HG03060 (cell line): ENCODE measurements at regions not wholly inside any gene's neighbourhood (a gene's known extent, or its start where the extent isn't known, plus 50 kb on each side); places are given as distances from the start of the nearest gene placed in this dataset.
"Not testable (repeated sequence)": the region's sequence is repeated elsewhere in the genome, so short reads cannot be mapped to it uniquely, and the experiment has no call there.

Experiments
- ATAC-seq: cut with Tn5 transposase; IDR thresholded peaks from one replicate; pipeline ENCODE4 v1.9.1; 2021; ENCODE audit warnings: low read depth, moderate number of reproducible peaks; ENCODE audit not compliant: unreplicated experiment

DNA sequence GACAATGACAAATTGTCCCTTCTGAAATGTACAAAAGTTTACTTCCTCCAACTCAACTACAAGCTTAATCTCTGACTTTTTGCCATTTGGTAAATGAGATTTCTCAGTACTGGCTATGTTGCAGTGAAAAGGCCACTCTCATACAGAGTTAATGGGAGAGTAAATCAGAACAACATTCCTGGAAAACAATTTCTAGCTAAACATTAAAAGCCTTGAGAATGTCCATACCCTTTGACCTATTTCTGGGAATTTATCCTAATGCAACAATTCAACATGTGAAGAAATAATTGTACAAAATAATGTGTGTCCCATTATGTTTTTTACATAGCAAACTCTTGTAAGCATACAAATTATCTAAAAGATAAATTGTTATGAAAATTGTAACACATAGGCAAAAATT lies 56.3 kb upstream of the SPEF2 start:
- no peak for ATAC-seq

DNA sequence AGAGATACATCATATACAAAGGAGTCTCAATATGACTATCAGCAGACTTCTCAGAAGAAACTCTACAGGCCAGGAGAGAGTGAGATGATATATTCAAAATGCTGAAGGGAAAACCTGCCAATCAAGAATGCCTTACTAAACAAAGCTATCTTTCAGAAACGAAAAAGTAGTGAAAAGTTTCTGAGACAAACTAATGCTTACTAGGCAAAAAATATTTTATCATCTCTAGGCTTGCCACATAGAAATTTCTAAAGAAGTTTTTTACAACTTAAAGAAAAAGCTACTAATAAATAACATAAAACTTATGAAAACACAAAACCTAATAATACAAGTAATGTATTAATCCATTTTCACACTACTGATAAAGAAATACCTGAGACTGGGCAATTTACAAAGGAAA lies 59.9 kb upstream of the SPEF2 start:
- ATAC-seq = no peak

DNA sequence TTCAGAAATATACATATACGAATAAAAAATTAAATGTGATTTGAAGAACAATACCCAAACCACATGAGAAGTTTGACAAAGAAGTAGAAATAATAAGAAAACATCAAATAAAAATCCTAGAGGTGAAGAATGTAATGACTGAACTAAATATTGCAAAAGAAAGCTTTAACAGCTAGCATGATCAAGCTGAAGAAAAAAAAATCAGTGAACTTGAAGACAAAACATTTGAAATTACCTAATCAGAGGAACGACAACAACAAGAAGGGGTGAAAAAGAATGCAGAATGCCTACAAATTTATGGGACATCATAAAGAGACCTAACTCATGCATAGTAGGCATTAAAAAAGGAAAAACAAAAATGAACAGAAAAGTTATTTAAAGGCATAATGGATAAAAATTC lies 60.5 kb upstream of the SPEF2 start:
- no peak for ATAC-seq

DNA sequence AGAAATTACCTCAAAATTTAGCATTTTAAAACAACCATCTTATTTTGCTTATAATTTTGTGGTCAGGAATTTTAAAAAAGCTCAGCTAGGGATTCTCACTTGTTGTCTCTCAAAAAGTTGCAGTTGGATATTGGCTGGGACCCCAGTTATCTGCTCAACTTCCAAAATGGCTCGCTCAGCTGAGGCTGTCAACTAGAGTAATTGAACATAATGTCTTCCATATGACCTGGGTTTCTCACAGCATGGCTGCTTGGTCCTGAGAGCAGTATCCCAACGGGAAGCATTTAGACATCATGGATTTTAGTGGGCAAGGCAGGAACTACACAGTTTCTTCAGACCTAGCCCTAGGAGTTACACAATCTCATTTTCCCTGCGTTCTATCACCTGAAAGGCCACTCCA lies 63.6 kb upstream of the SPEF2 start:
- ATAC-seq = no peak

DNA sequence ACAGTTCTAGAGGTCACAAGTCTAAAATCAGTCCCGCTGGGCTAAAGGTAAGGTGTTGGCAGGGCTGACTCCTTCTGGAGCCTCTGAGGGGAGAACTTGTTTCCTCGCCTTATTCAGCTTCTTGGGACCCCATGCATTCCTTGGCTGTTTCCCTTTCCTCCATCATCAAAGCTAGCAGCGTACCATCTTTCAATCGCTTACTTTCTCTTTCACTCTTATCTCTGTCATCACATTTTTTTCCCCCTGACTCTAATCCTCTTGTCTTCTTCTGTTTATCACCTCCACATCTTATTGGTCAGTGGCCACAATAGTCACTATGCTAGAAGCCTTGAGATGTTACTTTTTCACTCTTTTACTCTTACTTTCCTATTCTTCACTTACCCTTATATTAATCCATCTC lies 72.5 kb upstream of the SPEF2 start:
- ATAC-seq = no peak

DNA sequence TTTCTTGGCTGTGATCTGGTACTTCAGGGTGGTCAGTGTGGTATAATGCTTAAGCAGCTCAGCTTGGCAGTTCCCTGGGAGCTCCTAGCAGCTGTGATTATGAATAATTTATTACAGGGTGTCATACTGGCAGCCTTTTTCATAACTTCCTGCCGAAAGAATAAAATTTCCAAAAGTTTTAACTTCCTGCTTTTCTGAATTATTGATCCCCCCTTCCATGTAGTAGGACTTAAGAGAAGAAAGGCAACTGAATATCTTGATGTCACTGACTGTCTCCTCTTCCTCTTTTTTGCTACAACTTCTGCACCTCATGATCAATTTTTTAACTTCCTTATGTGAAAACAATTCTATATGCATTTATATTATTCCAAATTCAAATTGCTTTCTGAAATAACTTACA lies 74.3 kb upstream of the SPEF2 start:
- ATAC-seq = no peak

DNA sequence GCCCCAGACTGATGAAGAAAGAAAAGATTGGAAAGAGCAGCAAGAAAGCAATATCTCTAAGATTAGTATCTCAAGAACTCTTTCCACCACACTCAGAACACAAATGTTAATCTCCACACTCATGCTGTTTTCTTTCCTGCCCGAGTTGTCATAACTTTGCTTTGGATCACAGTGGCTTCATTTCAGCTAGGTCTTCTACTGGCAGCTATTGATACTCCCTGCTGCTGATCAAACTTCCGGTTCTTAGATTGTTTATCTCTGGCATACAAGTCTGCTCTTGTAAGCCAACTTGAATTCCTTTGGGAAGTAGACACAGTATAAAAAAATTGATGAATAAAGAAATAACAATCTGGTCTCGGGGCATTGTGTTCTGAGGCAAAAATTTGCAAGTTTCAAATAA lies 77.7 kb upstream of the SPEF2 start:
- no peak for ATAC-seq

DNA sequence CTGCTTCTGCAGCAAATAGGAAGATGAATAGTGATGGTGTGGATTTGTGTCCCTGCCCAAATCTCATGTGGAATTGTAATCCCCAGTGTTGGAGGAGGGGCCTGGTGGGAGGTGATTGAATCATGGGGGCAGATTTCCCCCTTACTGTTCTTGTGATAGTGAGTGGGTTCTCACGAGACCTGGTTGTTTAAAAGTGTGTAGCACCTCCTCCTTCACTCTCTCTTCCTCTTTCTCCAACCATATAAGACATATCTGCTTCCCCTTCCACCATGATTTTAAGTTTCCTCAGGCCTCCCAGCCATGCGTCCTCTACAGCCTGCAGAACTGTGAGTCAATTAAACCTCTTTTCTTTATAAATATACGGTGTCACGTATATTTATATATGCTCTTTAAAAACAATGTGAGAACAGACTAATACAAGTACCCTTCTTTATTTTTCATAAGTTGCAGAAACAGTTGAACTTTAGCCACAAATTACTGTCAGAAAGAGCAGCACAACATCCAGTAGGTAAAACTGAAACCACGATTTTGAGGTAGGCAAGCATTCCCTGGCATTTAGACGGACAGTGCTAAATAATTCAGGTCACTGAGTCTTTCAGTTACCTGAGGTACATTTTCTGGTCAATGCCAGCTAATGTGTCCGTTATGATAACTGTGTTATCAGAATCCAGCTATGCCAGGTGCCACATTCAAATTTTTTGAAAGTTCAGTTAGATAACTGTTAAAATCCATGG lies 79.3 kb upstream of the SPEF2 start:
- no peak for ATAC-seq

DNA sequence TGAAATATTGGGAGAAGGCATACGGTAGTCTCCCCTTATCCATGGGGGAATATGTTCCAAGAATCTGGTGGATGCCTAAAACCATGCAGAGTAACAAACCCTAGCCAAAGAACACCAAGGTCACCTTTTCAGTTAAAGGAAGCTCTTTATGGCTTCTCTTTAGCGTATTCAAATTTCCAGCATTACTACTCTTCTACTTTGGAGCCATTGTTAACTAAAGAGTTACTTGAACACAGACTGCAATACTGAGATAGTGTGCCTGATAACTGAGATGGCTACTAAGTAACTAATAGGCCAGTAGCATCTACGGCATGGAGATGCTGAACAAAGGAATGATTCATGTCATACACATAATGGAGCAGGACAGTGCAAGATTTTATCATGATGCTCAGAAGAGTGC lies 84.5 kb upstream of the SPEF2 start:
- no peak for ATAC-seq

DNA sequence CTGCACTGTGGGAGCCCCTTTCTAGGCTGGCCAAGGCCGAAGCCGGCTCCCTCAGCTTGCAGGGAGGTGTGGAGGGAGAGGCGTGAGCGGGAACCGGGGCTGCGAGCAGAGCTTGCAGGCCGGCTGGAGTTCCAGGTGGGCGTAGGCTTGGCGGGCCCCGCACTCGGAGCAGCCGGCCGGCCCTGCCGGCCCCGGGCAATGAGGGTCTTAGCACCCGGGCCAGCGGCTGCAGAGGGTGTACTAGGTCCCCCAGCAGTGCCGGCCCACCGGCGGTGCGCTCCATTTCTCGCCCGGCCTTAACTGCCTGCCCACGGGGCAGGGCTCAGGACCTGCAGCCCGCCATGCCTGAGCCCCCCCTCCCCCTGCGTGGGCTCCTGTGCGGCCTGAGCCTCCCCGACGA lies 86.1 kb upstream of the SPEF2 start:
- not testable (repeated sequence) for ATAC-seq

DNA sequence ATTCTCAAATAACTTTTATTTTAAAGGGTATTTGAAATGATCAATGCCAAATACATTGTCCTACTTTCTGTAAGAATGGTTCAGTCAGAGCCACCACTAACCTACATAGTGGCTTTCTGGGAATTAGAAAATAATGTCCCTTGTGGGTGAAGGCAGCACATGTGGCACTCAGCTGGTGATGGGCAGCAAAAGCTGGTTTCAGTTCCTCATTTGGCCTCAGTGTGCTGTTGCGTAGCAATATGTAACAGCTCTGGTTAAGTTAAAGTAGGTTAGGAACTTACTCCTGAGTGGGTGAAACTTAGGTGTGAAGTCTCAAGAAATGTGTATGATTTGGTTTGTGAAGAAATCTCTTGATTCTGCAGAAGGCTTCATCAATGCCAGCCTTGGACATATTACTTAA lies 99.6 kb upstream of the SPEF2 start:
- peak; percentile 99 for ATAC-seq

DNA sequence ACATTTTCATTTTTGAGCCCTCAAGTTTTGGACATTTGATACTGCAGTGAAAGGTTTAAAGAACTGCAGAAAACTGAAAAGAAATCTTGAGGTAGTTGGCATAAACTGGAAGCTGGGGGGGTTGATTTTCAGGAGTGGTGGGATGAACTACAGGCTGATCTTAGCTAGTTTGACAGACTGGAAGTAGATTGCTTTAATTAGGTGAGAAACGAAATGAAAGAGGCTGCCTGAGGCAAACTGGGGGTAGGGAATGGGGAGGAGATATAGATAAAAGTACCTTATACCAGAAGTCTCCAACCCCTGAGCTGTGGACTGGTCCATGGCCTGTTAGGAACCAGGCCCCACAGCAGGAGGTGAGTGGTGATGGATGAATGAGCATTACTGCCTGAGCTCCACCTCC lies 101.4 kb upstream of the SPEF2 start:
- ATAC-seq = no peak

DNA sequence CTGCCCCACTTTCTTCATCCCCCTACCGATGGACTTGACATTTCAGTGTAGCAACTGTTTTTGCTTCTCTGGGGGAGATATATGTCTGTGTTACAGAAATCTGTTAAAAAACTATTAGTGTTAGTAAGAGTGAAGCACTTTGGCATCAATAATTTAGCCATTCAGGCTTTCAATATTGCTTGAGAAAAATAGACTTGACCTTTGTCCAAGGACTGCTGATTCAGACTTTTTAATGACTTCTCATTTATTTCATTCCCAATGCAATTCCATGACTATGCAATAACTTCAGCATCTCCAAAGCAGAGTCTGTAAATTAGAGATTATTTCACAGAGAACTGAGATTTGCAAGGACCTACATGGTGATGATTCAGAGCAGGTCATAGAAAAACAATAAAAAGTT lies 104.1 kb upstream of the SPEF2 start:
- no peak for ATAC-seq

DNA sequence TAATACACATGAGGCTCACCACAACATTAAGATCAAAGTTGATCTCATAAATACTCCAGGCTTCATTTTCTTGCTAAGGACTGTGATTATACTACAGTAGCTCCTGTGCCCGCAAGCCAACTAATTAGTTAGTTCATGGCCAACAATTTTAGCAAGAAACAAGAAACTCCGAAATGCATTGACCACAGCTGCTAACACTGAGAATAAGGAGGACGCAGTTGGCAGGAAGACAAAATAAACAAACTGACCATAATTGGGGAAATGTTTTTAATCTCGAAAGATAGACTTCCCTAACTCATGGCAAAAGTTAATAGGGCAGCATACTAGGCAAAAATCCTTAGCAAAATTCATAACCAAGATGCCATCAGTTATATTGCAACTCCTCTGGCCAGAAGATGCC lies 115.5 kb upstream of the SPEF2 start:
- ATAC-seq = no peak

DNA sequence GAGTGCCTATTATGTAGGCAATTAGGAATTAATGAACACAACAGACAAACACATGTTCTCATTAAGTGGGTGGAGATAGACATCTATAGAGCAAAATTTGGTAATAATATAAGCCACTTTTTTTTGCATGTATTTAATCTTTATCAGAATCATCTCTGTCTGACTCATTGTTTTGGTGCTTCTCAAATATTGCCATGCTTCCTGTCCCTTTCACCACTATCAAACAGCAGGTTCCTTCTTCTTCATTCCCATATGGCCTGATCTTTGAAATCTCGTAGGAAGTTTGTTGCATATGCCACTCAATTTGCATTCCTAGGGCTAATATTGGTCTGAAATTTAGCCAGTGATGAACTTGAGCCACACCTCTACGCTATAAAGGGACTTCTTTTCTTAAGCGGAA lies 128.9 kb upstream of the SPEF2 start:
- no peak for ATAC-seq

DNA sequence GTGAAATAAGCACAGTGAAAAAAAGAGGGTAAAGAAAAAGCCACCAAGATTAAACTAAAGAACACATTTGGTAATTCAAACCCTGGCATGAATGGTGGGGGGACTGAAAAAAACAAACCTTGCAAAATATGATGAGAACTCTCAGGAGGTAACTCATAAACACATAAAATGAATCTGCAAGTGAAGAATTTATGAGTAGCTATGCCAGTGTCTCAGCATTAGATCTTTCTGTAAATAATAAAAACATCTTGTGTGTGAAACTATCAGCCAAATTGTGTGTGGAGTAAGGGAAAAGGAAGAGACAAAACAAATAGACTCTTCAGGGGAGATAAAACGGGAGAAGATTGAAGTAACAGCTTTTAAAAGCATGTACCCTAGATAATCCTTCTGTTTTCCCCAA lies 129.6 kb upstream of the SPEF2 start:
- no peak for ATAC-seq

DNA sequence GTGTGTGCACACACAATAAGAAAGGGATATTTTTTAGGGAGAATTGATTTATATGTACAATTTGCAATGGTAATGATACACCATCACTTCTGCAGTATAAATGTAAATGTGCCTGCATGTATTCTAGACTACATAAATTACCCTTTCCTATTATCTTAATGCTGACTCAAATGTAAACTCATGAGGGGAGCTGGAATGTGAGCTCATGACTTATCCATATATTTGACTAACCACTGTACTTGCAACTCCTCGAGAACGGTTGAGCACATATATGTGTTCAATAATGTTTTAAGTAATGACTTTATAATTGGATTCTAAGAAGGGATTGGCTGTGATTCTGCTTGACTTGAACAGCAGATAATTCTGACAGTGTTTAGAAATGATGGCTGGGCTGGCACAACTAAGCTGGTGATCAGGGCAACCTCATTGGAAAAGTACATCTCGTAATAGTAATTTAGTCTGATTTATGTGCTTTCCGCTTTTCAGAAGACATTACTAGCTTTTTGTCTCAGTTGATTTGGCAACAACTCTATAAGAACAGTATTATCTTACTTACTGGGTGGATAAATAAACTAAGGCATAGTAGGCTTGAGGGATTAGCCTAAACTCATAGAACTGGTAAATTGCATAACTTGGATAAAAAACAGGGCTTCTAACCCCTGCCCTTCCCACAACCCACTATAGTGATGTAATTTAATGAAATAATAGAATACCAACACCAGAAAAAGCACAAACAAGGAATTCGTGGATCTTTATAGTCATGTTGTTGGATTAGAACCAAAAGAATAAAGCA lies 130.2 kb upstream of the SPEF2 start:
- ATAC-seq = no peak

DNA sequence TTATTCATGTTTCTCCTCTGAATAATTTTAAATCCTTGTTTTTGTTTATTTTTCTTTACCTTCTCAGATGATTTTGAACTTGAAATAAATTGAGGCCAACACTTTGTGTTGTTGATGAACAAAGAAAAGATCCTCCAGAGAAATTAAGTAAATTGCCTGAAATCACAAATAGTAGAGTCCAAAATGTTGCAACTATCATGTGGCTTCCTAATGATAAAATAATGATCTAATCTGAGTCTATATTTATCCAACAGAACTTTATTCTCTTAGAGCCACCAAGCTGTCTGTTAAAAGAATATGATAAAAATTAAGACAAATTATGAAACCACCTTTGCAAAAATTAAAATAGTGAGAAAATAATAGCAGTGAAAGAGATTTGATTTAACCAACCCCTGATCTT lies 132.2 kb upstream of the SPEF2 start:
- ATAC-seq = no peak

DNA sequence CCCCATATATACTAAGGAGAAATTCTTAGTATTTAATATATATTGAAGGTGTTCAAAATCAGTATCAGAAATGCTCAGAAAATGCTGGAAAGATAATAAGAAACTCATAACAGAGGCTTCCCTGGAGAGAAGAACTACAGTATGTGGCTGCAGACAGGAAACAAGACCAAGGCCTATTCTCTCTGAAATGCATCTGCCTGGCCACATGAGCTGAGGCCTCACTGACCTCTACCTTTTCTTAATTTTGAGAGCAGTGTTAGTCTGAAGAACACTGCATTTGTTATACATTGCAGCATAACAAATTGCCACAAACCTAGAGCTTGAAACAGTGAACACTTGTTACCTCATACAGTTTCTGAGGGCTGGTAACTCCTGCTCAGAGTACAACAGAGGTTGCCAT lies 133.4 kb upstream of the SPEF2 start:
- ATAC-seq = no peak

DNA sequence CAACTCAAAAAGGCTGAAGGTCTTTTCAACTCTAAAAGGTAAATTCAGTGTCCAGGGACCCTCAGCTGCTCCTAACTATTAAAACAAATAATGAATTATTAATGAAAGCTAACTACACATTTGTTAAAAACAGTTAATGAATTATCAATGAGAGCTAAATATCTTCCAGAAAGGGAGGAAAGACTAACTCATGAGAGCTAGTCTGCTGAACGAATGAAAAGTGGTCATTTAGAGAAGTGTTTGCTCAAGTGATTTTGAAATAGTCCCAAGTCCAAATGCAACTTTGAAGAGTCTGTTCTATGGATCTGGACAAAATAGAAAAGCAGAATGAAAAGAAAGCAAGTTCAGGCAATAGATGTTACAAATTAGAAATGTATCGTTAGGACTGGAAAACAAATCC lies 133.9 kb upstream of the SPEF2 start:
- no peak for ATAC-seq

DNA sequence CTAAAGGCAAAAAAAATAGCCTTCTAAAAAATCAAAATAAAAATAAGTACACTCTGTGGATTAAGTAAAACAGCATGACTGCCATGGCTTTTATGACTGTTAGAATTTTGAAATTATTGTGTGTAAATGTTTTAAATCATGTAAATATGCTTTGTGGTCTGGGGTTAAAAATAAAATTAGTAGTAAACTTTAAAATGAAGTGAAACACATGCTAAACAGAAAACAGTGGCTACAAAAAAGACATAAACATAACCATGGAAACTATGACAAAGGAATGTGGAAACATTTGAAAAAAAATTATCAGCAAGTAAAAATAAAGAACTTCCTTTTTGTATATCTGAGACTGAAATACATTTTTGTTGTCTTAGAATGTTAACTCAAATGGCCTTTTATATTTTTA lies 134.5 kb upstream of the SPEF2 start:
- no peak for ATAC-seq

DNA sequence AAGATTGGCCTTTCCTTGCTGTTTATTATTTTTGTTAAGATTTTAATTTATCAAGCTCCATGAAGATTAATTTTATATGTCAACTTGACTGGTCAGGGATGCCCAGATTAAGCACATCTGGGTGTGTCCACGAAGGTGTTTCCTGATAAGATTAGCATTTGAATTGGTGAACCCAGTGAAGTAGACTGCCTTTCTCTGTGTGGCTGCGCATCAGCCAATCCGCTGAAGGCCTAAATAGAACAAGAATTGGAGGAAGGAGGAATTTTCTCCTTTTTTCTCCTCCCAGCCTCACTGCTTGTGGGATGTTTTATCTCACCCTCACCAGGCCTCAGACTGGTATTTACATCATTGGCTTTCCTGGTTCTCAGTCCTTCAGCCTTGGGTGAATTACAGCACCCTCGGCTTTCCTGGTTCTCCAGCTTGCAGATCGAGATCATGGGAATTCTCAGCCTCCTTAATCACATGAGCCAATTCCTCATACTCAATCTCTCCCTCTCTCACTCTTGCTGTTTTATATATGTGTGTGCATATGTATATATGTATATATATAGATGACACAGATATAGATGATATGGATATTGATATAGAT lies 135.4 kb upstream of the SPEF2 start:
- no peak for ATAC-seq
